ENCODE measurements at regions not wholly inside any gene's neighbourhood (a gene's known extent, or its start where the extent isn't known, plus 50 kb on each side); places are given as distances from the start of the nearest gene placed in this dataset.

- TF ChIP-seq CREB5 (CRISPR knock-in tag; IDR thresholded peaks at IDR 0.05; ENCODE audit: low read depth) (no peak), SNAI2 (CRISPR knock-in tag; IDR thresholded peaks at IDR 0.05) (no peak), CSRNP3 (CRISPR knock-in tag; IDR thresholded peaks at IDR 0.05) (no peak), PPARA (CRISPR knock-in tag; IDR thresholded peaks at IDR 0.05; ENCODE audit: borderline replicate concordance) (no peak), ZC3H10 (CRISPR knock-in tag; IDR thresholded peaks at IDR 0.05) (no peak)
Observed at GRCh38 chr2:228378696-228379425, 197.4 kb upstream of the SPHKAP start (continued).

GRCh38 chr2:228378233-228378632 is 196.7 kb upstream of the SPHKAP start:
- TF ChIP-seq OSR1 (CRISPR knock-in tag; IDR thresholded peaks at IDR 0.05), result no peak
- no peak for TF ChIP-seq CREB5 (CRISPR knock-in tag; IDR thresholded peaks at IDR 0.05; ENCODE audit: low read depth)
- TF ChIP-seq TSHZ2 (CRISPR knock-in tag; IDR thresholded peaks at IDR 0.05), result no peak
- no peak for TF ChIP-seq ZC3H10 (CRISPR knock-in tag; IDR thresholded peaks at IDR 0.05)
- no peak for TF ChIP-seq ESRRG (CRISPR knock-in tag; IDR thresholded peaks at IDR 0.05)
- TF ChIP-seq ZNF565 (CRISPR knock-in tag; conservative IDR thresholded peaks at IDR 0.05; ENCODE audit: low read depth), result no peak
- no peak for TF ChIP-seq ZNF70 (CRISPR knock-in tag; IDR thresholded peaks at IDR 0.05)
- no peak for TF ChIP-seq CSDC2 (CRISPR knock-in tag; IDR thresholded peaks at IDR 0.05)
- TF ChIP-seq POU6F1 (CRISPR knock-in tag; IDR thresholded peaks at IDR 0.05; ENCODE audit: borderline replicate concordance, low read depth), result no peak
- no peak for TF ChIP-seq ZFP3 (CRISPR knock-in tag; IDR thresholded peaks at IDR 0.05)
- TF ChIP-seq ISL1 (CRISPR knock-in tag; IDR thresholded peaks at IDR 0.05), result no peak
- TF ChIP-seq SNAI2 (CRISPR knock-in tag; IDR thresholded peaks at IDR 0.05), result no peak
- TF ChIP-seq ARNTL (CRISPR knock-in tag; IDR thresholded peaks at IDR 0.05; ENCODE audit: borderline replicate concordance, low read depth), result no peak
- no peak for TF ChIP-seq TOX (CRISPR knock-in tag; IDR thresholded peaks at IDR 0.05; ENCODE audit: borderline replicate concordance)
- TF ChIP-seq CSRNP3 (CRISPR knock-in tag; IDR thresholded peaks at IDR 0.05), result no peak
- TF ChIP-seq GLIS3 (CRISPR knock-in tag; IDR thresholded peaks at IDR 0.05), result no peak
- TF ChIP-seq RARB (CRISPR knock-in tag; IDR thresholded peaks at IDR 0.05), result no peak
- TF ChIP-seq ZNF8 (CRISPR knock-in tag; IDR thresholded peaks at IDR 0.05), result no peak
- no peak for TF ChIP-seq ZFP30 (CRISPR knock-in tag; IDR thresholded peaks at IDR 0.05)
- no peak for ATAC-seq

GRCh38 chr2:228377533-228377932 is 196.0 kb upstream of the SPHKAP start:
- TF ChIP-seq ZNF70 (CRISPR knock-in tag; IDR thresholded peaks at IDR 0.05) (no peak), ZFP3 (CRISPR knock-in tag; IDR thresholded peaks at IDR 0.05) (no peak), POU6F1 (CRISPR knock-in tag; IDR thresholded peaks at IDR 0.05; ENCODE audit: borderline replicate concordance, low read depth) (no peak)
- ATAC-seq, result peak; percentile 74

Measured in SK-N-SH treated with all-trans-retinoic acid at 6 μM for 48 hours (cell line).